Gastroesophageal sphincter (tissue), 4 donors: ENCODE measurements at regions not wholly inside any gene's neighbourhood (a gene's known extent, or its start where the extent isn't known, plus 50 kb on each side); places are given as distances from the start of the nearest gene placed in this dataset.

ENCODE experiments used
- ATAC-seq: fragments of 150-250 bp; one replicate; pipeline ENCODE4 v1.9.1; 2016; ENCODE audit warnings: mild to moderate bottlenecking, moderate library complexity
- H3K27ac ChIP-seq, 4 donors: fragments of 200-600 bp; sonication (generic) in 3 of 4; 1 replicate in 3 of 4; 2 replicates in 1 of 4; pipeline ENCODE4 v1.5.1; 2016 to 2019
- H3K27me3 ChIP-seq: fragments of 200-600 bp; sonication (generic); one replicate; pipeline ENCODE4 v1.5.1; 2019
- H3K36me3 ChIP-seq, 2 donors: fragments of 200-600 bp; sonication (generic); one replicate each; pipeline ENCODE4 v1.5.1; 2019; ENCODE audit warnings: control low read depth in 1 of 2
- H3K4me1 ChIP-seq, 3 donors: fragments of 200-600 bp; sonication (generic); 1 replicate in 2 of 3; 2 replicates in 1 of 3; pipeline ENCODE4 v1.5.1; 2016 to 2019; ENCODE audit warnings: control low read depth in 2 of 3
- H3K4me3 ChIP-seq, 2 donors: fragments of 200-600 bp; sonication (generic); one replicate each; pipeline ENCODE4 v1.5.1; 2019; ENCODE audit warnings: mild to moderate bottlenecking in 1 of 2, moderate library complexity in 1 of 2
- H3K9me3 ChIP-seq, 3 donors: fragments of 200-600 bp; sonication (generic); one replicate each; pipeline ENCODE4 v1.5.1; 2017 to 2019; ENCODE audit warnings: control low read depth in 2 of 3
- CTCF ChIP-seq, 4 experiments: fragments of 200-600 bp in 2 of 4; fragments of 450-650 bp in 2 of 4; sonication (generic) in 1 of 4; IDR thresholded peaks; one replicate each; pipeline ENCODE4 v1.5.1; 2017 to 2019; ENCODE audit warnings: antibody characterized with exemption in 4 of 4, mild to moderate bottlenecking in 2 of 4, moderate library complexity in 2 of 4
- EP300 ChIP-seq: sonication (generic); formaldehyde crosslinking; IDR thresholded peaks from one replicate; pipeline ENCODE4 v1.6.1; 2017; ENCODE audit warnings: antibody characterized with exemption, mild to moderate bottlenecking
- POLR2A ChIP-seq, 2 donors: fragments of 450-650 bp; IDR thresholded peaks; one replicate each; pipeline ENCODE4 v1.6.1; 2017; ENCODE audit warnings: antibody characterized with exemption in 2 of 2, mild to moderate bottlenecking in 2 of 2, moderate library complexity in 1 of 2
- POLR2AphosphoS5 ChIP-seq: sonication (generic); formaldehyde crosslinking; IDR thresholded peaks from one replicate; pipeline ENCODE4 v1.6.1; 2017; ENCODE audit warnings: antibody characterized with exemption
- WGBS, 2 donors: methylation state at CpG; one replicate each; pipeline ENCODE4 v1.1.5; 2018; ENCODE audit warnings: low coverage in 1 of 2; 5-methylcytosine and 5-hydroxymethylcytosine counted together

GRCh38 chr12:20126601-20127000 is 241.7 kb upstream of the PDE3A start:
- no peak overlapping the region for H3K27ac ChIP-seq
- TF ChIP-seq CTCF (IDR thresholded peaks at IDR 0.05) (no peak), POLR2AphosphoS5 (no peak), POLR2A (IDR thresholded peaks at IDR 0.05) (no peak), EP300 (no peak)
- no peaks in the 10 kb centered on the region for H3K27me3 ChIP-seq
- no peak overlapping the region for H3K4me3 ChIP-seq
- H3K4me1 ChIP-seq, result peaks cover 0 to 26% (median 0%) of the 10 kb centered on the region in 3 donors
- 89 to 90% methylated on average over 4 of the region's 4 CpGs for WGBS, 2 donors
- ATAC-seq, result no peak
- no peaks in the 10 kb centered on the region for H3K9me3 ChIP-seq
- no peaks in the 10 kb centered on the region for H3K36me3 ChIP-seq

DNA sequence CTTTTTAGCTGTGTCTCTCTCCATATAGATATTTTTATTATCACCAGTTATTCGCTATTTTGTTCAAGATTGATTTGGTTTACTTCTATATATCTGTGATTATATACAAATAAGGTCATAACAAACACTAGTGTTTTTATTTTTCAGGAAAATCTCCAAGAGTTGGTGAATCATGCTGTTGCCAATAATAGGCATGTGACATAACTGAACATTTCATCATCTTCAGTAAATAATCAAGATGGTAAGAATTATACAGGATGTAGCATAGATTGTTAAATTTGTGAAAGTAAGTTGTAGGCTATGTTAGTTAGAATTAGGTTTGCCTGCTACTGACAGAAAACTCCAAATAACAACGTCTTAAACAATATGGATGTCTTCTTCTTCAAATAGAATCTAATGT is 240.9 kb upstream of the PDE3A start:
- Histone ChIP-seq H3K36me3 (no peaks in the 10 kb centered on the region), H3K27ac (no peak overlapping the region), H3K27me3 (no peaks in the 10 kb centered on the region), H3K4me3 (no peak overlapping the region), H3K4me1 (peaks cover 0 to 24% (median 0%) of the 10 kb centered on the region in 3 donors), H3K9me3 (no peaks in the 10 kb centered on the region)
- no peak for ATAC-seq
- WGBS, 2 donors, result 86 to 100% methylated on average over 2 of the region's 2 CpGs
- TF ChIP-seq CTCF (IDR thresholded peaks at IDR 0.05) (no peak), POLR2AphosphoS5 (no peak), POLR2A (IDR thresholded peaks at IDR 0.05) (no peak)

GRCh38 chr12:20128928-20129327 is 239.4 kb upstream of the PDE3A start:
- TF ChIP-seq EP300 (no peak), CTCF (IDR thresholded peaks at IDR 0.05) (no peak), POLR2A (IDR thresholded peaks at IDR 0.05) (no peak), POLR2AphosphoS5 (no peak)
- H3K4me3 ChIP-seq, result no peak overlapping the region
- H3K36me3 ChIP-seq, result no peaks in the 10 kb centered on the region
- H3K27me3 ChIP-seq, result no peaks in the 10 kb centered on the region
- peaks cover 0 to 13% (median 0%) of the 10 kb centered on the region in 3 donors for H3K4me1 ChIP-seq
- H3K9me3 ChIP-seq, result no peaks in the 10 kb centered on the region
- no peak for ATAC-seq
- no peak overlapping the region for H3K27ac ChIP-seq

GRCh38 chr12:20132818-20133217 is 235.5 kb upstream of the PDE3A start:
- H3K4me1 ChIP-seq, result no peaks in the 10 kb centered on the region
- no peak overlapping the region for H3K27ac ChIP-seq
- TF ChIP-seq POLR2A (IDR thresholded peaks at IDR 0.05) (no peak), CTCF (IDR thresholded peaks at IDR 0.05) (no peak), POLR2AphosphoS5 (no peak), EP300 (no peak)
- no peak overlapping the region for H3K4me3 ChIP-seq
- WGBS, 2 donors, result 88% methylated on average over 1 of the region's 1 CpG
- no peaks in the 10 kb centered on the region for H3K27me3 ChIP-seq
- no peaks in the 10 kb centered on the region for H3K36me3 ChIP-seq
- H3K9me3 ChIP-seq, result no peaks in the 10 kb centered on the region
- no peak for ATAC-seq

- ATAC-seq, result no peak
- no peaks in the 10 kb centered on the region for H3K9me3 ChIP-seq
- no peak overlapping the region for H3K4me3 ChIP-seq
- no peaks in the 10 kb centered on the region for H3K27me3 ChIP-seq
- no peaks in the 10 kb centered on the region for H3K4me1 ChIP-seq
- no peak overlapping the region for H3K27ac ChIP-seq
- TF ChIP-seq POLR2AphosphoS5 (no peak), CTCF (IDR thresholded peaks at IDR 0.05) (no peak), EP300 (no peak), POLR2A (IDR thresholded peaks at IDR 0.05) (no peak)
- H3K36me3 ChIP-seq, result no peaks in the 10 kb centered on the region
- WGBS, 2 donors, result 60 to 68% methylated on average over 3 of the region's 3 CpGs
Observed at GRCh38 chr12:20134652-20135051, 233.7 kb upstream of the PDE3A start.
